ENCODE measurements at regions not wholly inside any gene's neighbourhood (a gene's known extent, or its start where the extent isn't known, plus 50 kb on each side); places are given as distances from the start of the nearest gene placed in this dataset.
"Not testable (repeated sequence)": the region's sequence is repeated elsewhere in the genome, so short reads cannot be mapped to it uniquely, and the experiment has no call there.

DNA sequence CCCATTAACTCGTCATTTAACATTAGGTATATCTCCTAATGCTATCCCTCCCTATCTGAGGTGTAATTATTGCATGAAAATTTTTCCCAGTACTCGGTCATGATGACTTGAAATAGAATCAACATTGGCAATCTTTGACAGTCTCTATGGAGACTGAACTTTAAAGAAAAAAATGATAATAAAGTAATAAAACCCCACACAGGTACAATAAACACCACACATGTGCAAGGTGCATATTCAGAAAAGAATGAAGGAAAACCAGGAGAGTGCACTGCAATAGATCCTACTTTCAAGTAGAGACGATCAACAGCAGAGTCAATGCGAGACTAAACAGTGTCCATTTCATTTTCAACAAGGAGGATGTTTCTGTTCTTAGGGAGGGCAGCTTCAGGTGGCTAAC lies 1253.8 kb upstream of the TMEM132C start:
- DNase-seq (ENCODE audit: low read depth in 2 of 2), result no peak

DNA sequence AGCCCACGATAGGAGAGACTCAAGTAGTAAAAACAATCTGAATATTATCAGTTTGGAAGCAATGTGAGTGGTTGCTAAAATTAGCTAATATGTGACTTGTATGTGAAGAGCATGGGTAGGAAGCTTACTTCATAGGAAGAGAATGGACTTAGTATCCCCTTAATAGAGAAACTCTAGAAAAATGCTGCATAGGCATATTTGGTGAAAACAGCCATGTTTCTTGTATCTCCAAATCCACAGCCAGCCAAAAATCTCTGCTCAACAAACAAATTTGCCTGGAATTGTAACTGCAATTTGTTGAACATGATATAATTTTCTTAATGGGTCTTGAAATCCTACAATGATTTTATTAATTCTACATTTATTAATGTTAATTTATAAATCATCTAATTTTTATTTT lies 1252.9 kb upstream of the TMEM132C start:
- DNase-seq (ENCODE audit: low read depth in 2 of 2), result no peak

DNA sequence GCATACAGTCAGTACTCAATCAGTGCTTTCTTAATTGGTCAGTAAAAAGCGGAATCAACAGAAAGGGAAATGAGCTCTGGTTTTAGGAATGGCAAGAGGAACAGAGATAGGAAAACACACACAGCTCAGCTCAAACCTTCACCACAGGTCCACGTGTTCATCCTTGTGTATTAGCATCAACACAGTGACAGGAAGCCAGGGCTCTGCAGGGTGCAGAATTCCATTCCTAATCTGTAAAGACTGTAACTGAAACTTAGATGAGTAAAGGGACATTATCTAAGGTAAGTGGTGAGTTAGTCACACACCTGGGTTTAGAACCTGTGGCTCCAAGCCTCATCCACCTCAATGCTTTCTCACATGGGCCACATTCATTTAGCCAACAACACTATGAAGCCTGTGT lies 1242.2 kb upstream of the TMEM132C start:
- no peak for DNase-seq (ENCODE audit: low read depth in 2 of 2)

DNA sequence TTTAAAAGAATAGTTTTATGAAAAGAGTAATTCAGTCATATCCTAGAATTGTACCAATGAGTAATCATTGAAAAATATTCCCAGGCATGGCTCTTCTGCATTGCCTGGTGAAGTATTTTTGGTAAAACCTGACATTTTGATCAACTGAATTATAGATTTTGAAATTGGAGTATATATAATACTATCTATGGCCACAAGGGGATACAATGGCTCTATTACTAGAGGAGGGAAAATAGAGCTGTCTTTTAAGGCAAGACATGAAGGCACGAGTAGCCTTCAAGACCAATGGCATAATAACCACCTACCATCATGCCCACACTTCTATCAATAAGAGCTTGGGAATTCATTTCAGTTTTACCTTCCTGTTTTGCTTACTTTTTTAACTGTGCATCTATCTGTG lies 1241.4 kb upstream of the TMEM132C start:
- no peak for DNase-seq (ENCODE audit: low read depth in 2 of 2)

DNA sequence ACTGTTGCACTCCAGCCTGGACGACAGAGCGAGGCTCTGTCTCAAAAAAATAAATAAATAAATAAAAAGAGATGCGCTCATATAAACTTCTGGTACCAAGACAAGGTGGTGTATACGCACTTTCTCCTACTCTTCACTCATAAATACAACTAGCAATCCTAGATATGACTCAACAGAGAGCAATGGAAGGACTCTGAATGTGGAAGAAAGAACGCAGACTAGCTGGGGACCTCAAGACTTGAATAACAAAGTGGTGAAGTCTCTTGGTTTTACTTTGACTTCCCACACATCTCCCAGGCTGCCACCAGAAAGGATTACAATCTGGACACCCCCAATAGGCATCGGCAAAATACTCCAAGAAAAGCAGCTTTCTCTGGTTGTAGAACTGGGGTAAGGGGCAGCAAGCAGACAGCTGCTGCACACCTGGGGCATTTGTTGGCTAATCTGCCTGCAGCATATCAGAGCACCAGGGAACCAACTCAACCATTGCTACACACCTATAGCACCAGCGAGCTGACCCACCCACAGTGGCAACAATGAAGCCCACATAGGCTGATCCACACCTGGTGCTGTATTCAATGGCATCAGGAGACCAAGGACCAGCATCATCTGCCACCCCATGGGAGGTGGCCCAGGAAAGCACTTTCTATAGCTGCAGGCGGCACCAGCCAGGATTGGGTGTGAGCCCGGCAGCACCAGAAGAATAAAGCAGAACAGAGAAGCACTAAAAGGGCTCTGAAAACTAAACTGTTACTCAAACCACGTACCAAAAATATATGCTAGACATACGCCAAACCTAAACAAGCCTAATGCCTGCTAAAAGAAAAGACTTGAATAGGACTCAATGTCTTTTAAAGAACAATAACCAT lies 1231.7 kb upstream of the TMEM132C start:
- no peak for DNase-seq (ENCODE audit: low read depth in 2 of 2)

DNA sequence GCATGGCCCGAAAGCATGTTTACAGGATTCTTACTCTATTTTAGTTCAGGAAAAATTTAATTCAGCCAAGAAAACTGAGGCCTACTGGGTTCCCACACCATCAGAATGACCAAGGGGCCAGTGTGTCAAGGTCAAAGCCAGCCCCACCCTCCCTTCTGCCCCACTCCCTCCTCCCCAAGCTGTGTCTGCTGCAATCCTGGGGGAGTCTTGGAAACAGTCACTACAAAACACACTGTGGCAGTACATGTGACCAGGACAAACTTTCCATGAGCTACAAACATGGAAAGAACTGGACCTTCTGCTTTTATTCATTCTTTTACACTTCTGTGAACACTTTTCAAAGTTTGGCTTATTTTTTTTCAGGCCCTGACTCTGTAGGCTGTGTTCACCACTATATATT lies 1228.8 kb upstream of the TMEM132C start:
- no peak for DNase-seq (ENCODE audit: low read depth in 2 of 2)

DNA sequence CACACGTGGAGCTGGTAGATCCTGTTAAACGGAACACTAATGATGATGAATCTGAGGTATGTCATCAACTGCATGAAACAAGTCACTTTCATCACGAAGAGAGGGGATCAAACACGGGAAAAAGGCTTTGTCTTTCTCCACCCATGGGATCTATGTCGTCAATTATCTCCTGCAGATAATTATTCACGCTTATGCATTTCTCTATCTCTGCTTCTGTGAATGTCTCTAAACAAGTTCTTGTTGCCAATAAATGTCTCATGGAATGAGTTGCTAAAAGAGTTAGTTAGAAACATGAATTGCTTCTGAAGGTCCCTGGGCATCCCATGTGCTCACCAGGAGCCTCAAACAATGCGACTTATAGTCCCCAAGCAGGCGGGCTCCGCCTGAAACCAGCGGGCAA lies 1228.2 kb upstream of the TMEM132C start:
- DNase-seq (ENCODE audit: low read depth in 2 of 2), result no peak

DNA sequence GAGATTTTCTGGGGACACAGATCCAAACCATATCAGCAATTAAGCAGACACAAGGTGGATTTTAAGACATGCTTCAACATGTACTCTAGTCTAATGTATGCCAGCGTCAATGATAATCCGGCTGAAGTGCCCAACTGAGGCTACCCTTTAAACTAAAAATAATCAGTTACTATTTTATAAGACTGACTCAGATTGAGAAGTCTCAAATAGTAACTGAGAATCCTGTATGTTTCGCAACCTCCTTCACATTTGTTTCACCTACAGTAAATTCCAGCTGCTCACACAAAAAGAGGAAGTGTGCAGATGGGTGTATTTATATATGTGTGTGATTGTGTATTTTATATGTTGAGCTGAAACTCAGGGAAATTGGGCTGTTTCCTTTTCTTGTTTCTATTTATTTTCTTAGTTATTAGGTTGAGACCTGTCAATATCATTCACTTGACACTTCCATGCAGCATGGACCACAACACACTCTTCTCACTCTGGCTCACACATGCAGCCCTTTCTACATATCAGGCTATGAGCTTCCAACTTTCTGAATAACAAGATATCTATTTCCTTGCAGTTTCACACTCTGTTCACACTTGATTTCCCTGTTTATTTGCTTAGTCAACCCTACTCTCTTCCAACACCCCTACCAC lies 1224.9 kb upstream of the TMEM132C start:
- no peak for DNase-seq (ENCODE audit: low read depth in 2 of 2)

GRCh38 chr12:127043731-127044130 lies 1223.2 kb upstream of the TMEM132C start:
- DNase-seq (ENCODE audit: low read depth in 2 of 2), result no peak

DNA sequence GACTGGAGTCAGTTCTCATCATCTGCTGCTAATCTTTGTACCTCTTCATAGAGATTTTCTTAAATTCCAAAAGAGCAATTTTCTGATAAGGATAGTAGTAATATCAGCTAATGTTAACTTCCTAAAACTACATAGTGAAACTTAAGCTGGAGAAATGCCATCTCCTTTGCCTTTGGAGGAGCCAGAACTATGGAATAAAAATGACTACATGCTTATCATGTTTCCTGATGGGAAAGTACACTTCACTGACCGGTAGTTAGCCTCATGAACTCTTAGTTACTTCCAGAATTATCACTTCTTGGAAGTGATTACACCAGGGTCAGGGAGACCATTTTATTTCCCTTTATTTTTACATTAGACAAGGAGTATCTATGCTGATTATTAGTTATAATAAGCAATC lies 1222.1 kb upstream of the TMEM132C start:
- no peak for DNase-seq (ENCODE audit: low read depth in 2 of 2)

GRCh38 chr12:127046467-127046866 lies 1220.5 kb upstream of the TMEM132C start:
- no peak for DNase-seq (ENCODE audit: low read depth in 2 of 2)

GRCh38 chr12:127048057-127048456 lies 1218.9 kb upstream of the TMEM132C start:
- DNase-seq (ENCODE audit: low read depth in 2 of 2), result no peak

GRCh38 chr12:127048525-127048924 lies 1218.4 kb upstream of the TMEM132C start:
- DNase-seq (ENCODE audit: low read depth in 2 of 2), result not testable (repeated sequence)

DNA sequence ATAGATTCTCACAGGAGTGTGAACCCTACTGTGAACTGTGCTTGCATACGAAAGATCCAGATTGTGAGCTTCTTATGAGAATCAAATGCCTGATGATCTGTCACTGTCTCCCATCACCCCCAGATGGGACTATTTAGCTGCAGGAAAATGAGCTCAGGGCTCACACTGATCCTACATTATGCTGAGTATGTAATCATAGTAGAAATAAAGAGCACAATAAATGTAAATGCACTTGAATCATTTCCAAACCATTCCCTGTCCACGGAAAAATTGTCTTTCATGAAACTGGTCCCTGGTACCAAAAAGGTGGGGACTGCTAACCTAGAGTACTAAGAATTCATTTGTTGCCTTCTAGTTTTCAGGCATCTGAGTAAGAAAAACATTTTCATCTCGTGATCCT lies 1215.8 kb upstream of the TMEM132C start:
- DNase-seq (ENCODE audit: low read depth in 2 of 2), result no peak

DNA sequence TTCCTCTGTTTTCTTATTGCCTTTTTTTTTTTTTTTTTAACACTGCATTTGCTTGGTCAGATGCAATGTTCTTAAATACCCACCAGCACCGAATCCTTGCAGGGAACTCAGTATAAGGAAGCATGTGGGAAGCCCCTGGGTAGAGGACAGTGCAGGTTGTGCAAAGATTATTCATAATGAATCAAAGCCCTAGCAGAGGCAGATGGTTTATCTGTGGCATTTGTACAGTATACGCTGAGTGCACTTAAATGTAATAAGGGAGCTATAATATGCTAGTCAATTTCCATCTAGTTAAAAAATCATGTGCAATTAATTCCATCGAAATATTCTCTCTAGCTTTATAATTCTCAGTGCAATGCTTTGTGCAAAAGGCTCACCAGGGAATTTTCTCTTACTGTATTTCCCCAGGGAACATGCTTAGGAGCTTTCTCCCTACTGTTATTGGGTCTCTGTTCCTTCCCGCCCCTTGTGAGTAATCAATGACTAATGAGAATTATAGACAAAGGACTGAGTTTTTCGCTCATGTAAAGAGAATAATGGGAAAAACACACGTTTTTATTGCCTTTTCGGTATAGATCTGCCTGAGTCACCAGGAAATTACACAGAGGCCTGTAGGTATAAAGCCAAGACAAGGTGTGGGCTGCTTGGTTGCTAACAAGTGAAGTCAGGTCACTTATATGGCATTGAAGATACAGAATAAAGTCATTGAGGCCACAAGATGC lies 1214.3 kb upstream of the TMEM132C start:
- no peak for DNase-seq (ENCODE audit: low read depth in 2 of 2)

GRCh38 chr12:127054531-127054930 lies 1212.4 kb upstream of the TMEM132C start:
- DNase-seq (ENCODE audit: low read depth in 2 of 2), result no peak

DNA sequence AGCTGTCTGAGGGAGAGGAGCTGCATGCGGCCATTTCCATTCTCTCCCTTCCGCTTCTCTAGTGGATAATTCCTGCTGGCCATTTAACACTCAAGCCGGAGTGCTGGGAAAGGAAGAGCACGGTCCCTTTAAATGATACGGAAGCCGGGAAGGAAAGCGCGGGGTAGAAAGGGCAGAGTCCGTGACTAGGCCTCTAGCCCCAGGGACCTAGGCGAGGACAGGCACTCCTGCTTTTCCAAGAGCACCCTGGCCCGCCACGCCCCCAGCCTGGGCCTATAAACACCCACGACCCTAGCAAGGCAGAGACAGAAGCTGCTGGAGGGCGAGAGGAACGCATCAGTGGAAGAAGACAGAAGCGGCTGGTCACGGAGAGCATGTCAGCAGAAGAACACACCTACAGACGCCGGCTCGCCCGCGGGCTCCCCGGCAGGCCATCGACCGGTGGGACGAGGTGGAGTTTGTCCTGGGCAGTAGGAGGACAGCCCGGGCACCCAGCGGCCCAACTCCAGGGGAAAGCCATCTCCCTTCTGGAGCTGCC lies 1206.6 kb upstream of the TMEM132C start:
- DNase-seq (ENCODE audit: low read depth in 2 of 2), result no peak

DNA sequence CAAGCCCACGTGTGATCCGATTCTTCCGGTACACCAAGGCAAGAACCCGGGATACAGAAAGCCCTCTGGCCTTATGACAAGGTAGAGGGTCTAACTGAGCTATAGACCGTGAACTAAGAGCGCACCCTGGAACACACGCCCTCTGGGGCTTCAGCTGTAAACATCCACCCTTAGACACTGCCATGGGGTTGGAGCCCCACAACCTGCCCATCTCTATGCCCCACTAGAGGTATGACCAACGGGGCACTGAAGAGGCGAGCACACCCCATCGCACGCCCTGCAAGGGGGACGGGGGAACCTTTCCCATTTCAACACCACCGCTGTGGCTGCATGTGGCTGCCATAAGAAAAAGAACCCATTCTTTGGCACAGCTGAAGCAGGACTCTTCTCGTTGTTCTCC lies 1206.0 kb upstream of the TMEM132C start:
- no peak for DNase-seq (ENCODE audit: low read depth in 2 of 2)

- no peak for DNase-seq (ENCODE audit: low read depth in 2 of 2)
These were observed 1203.5 kb upstream of the TMEM132C start for GRCh38 chr12:127063339-127064072.

GRCh38 chr12:127064207-127064606 lies 1202.8 kb upstream of the TMEM132C start:
- no peak for DNase-seq (ENCODE audit: low read depth in 2 of 2)

DNA sequence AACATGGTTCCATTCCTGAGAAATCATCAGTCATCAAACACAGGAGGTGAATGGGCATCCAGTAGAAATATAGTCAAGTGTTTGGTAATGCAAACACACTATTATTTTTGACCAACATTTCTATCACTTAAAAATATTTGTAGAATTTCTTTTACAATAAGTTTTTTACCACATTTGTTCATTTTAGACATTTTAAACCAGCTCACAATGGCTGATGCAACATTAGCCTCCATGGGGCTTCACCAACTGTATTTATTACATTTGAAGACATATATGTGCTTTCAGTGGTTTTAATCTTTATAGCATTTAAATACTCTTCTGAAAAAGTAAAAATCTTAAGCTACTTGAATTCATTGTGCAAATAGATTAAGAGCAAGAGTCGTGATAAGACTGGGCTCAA lies 1201.4 kb upstream of the TMEM132C start:
- no peak for DNase-seq (ENCODE audit: low read depth in 2 of 2)

Data from activated CD4-positive, alpha-beta T cell treated with anti-CD3 and anti-CD28 coated beads for 24 hours (primary cell).